ENCODE measurements at regions not wholly inside any gene's neighbourhood (a gene's known extent, or its start where the extent isn't known, plus 50 kb on each side); places are given as distances from the start of the nearest gene placed in this dataset.

- no peaks in the 10 kb centered on the region for H3K4me1 ChIP-seq (ENCODE audit: control insufficient read depth, insufficient read depth, low read length)
- no peak overlapping the region for H3K9ac ChIP-seq (ENCODE audit: low read depth, low read length)
- H3K27me3 ChIP-seq (ENCODE audit: control insufficient read depth, insufficient read depth, low read length), result no peaks in the 10 kb centered on the region
- H3K4me2 ChIP-seq (ENCODE audit: low read length), result no peak overlapping the region
- no peaks in the 10 kb centered on the region for H3K36me3 ChIP-seq (ENCODE audit: insufficient read depth, low read length)
- H3K4me3 ChIP-seq (ENCODE audit: low read length), result no peak overlapping the region
- H3K9me3 ChIP-seq (replicated peaks; ENCODE audit: low read length), result no peaks in the 10 kb centered on the region
Observed at GRCh38 chr4:149870008-149870407, 54.4 kb upstream of the IQCM start.

- no peak overlapping the region for H3K4me3 ChIP-seq (ENCODE audit: low read length)
- no peaks in the 10 kb centered on the region for H3K9me3 ChIP-seq (replicated peaks; ENCODE audit: low read length)
- no peaks in the 10 kb centered on the region for H3K36me3 ChIP-seq (ENCODE audit: insufficient read depth, low read length)
- H3K27me3 ChIP-seq (ENCODE audit: control insufficient read depth, insufficient read depth, low read length), result no peaks in the 10 kb centered on the region
- peaks cover 31% of the 10 kb centered on the region for H3K4me1 ChIP-seq (ENCODE audit: control insufficient read depth, insufficient read depth, low read length)
- no peak overlapping the region for H3K9ac ChIP-seq (ENCODE audit: low read depth, low read length)
- H3K4me2 ChIP-seq (ENCODE audit: low read length), result no peak overlapping the region
Observed at GRCh38 chr4:149881744-149882143, 66.1 kb upstream of the IQCM start.

- H3K27me3 ChIP-seq (ENCODE audit: control insufficient read depth, insufficient read depth, low read length), result no peaks in the 10 kb centered on the region
Observed at GRCh38 chr4:149882251-149882650, 66.6 kb upstream of the IQCM start.

GRCh38 chr4:149884046-149884445 lies 68.4 kb upstream of the IQCM start:
- Histone ChIP-seq H3K4me1 (ENCODE audit: control insufficient read depth, insufficient read depth, low read length) (peaks cover 38% of the 10 kb centered on the region), H3K4me2 (ENCODE audit: low read length) (no peak overlapping the region), H3K36me3 (ENCODE audit: insufficient read depth, low read length) (no peaks in the 10 kb centered on the region), H3K9me3 (replicated peaks; ENCODE audit: low read length) (no peaks in the 10 kb centered on the region), H3K4me3 (ENCODE audit: low read length) (no peak overlapping the region), H3K27me3 (ENCODE audit: control insufficient read depth, insufficient read depth, low read length) (no peaks in the 10 kb centered on the region), H3K9ac (ENCODE audit: low read depth, low read length) (no peak overlapping the region)

More at GRCh38 chr4:149882251-149882650, 66.6 kb upstream of the IQCM start:
- H3K36me3 ChIP-seq (ENCODE audit: insufficient read depth, low read length), result no peaks in the 10 kb centered on the region
- H3K4me1 ChIP-seq (ENCODE audit: control insufficient read depth, insufficient read depth, low read length), result peaks cover 36% of the 10 kb centered on the region
- no peak overlapping the region for H3K4me2 ChIP-seq (ENCODE audit: low read length)
- H3K9ac ChIP-seq (ENCODE audit: low read depth, low read length), result no peak overlapping the region
- no peaks in the 10 kb centered on the region for H3K9me3 ChIP-seq (replicated peaks; ENCODE audit: low read length)
- no peak overlapping the region for H3K4me3 ChIP-seq (ENCODE audit: low read length)

GRCh38 chr4:149884529-149885181 lies 69.0 kb upstream of the IQCM start:
- no peak overlapping the region for H3K9ac ChIP-seq (ENCODE audit: low read depth, low read length)
- no peak overlapping the region for H3K4me3 ChIP-seq (ENCODE audit: low read length)
- H3K27me3 ChIP-seq (ENCODE audit: control insufficient read depth, insufficient read depth, low read length), result no peaks in the 10 kb centered on the region
- no peak overlapping the region for H3K4me2 ChIP-seq (ENCODE audit: low read length)
- H3K36me3 ChIP-seq (ENCODE audit: insufficient read depth, low read length), result no peaks in the 10 kb centered on the region
- peaks cover 38% of the 10 kb centered on the region for H3K4me1 ChIP-seq (ENCODE audit: control insufficient read depth, insufficient read depth, low read length)
- H3K9me3 ChIP-seq (replicated peaks; ENCODE audit: low read length), result no peaks in the 10 kb centered on the region

- Histone ChIP-seq H3K4me2 (ENCODE audit: low read length) (peak overlapping the region; percentile 42), H3K9ac (ENCODE audit: low read depth, low read length) (peak overlapping the region; percentile 45), H3K4me1 (ENCODE audit: control insufficient read depth, insufficient read depth, low read length) (peaks cover 38% of the 10 kb centered on the region), H3K36me3 (ENCODE audit: insufficient read depth, low read length) (no peaks in the 10 kb centered on the region), H3K27me3 (ENCODE audit: control insufficient read depth, insufficient read depth, low read length) (no peaks in the 10 kb centered on the region), H3K9me3 (replicated peaks; ENCODE audit: low read length) (no peaks in the 10 kb centered on the region), H3K4me3 (ENCODE audit: low read length) (no peak overlapping the region)
Observed at GRCh38 chr4:149885896-149886295, 70.3 kb upstream of the IQCM start.

- H3K4me1 ChIP-seq (ENCODE audit: control insufficient read depth, insufficient read depth, low read length), result peaks cover 42% of the 10 kb centered on the region
- no peaks in the 10 kb centered on the region for H3K9me3 ChIP-seq (replicated peaks; ENCODE audit: low read length)
- no peak overlapping the region for H3K9ac ChIP-seq (ENCODE audit: low read depth, low read length)
- no peaks in the 10 kb centered on the region for H3K27me3 ChIP-seq (ENCODE audit: control insufficient read depth, insufficient read depth, low read length)
- H3K4me3 ChIP-seq (ENCODE audit: low read length), result no peak overlapping the region
- H3K4me2 ChIP-seq (ENCODE audit: low read length), result no peak overlapping the region
- no peaks in the 10 kb centered on the region for H3K36me3 ChIP-seq (ENCODE audit: insufficient read depth, low read length)
Observed at GRCh38 chr4:149886786-149887490, 71.3 kb upstream of the IQCM start.

- Histone ChIP-seq H3K4me1 (ENCODE audit: control insufficient read depth, insufficient read depth, low read length) (peaks cover 27% of the 10 kb centered on the region), H3K36me3 (ENCODE audit: insufficient read depth, low read length) (no peaks in the 10 kb centered on the region), H3K4me2 (ENCODE audit: low read length) (no peak overlapping the region), H3K9ac (ENCODE audit: low read depth, low read length) (no peak overlapping the region), H3K27me3 (ENCODE audit: control insufficient read depth, insufficient read depth, low read length) (no peaks in the 10 kb centered on the region), H3K9me3 (replicated peaks; ENCODE audit: low read length) (no peaks in the 10 kb centered on the region), H3K4me3 (ENCODE audit: low read length) (no peak overlapping the region)
Observed at GRCh38 chr4:149889991-149890390, 74.3 kb upstream of the IQCM start.

- H3K9me3 ChIP-seq (replicated peaks; ENCODE audit: low read length), result no peaks in the 10 kb centered on the region
Observed at GRCh38 chr4:149890531-149890930, 74.9 kb upstream of the IQCM start.

GRCh38 chr4:149891426-149891825 lies 75.8 kb upstream of the IQCM start:
- Histone ChIP-seq H3K36me3 (ENCODE audit: insufficient read depth, low read length) (no peaks in the 10 kb centered on the region), H3K9ac (ENCODE audit: low read depth, low read length) (no peak overlapping the region), H3K4me3 (ENCODE audit: low read length) (no peak overlapping the region), H3K4me1 (ENCODE audit: control insufficient read depth, insufficient read depth, low read length) (peaks cover 14% of the 10 kb centered on the region), H3K4me2 (ENCODE audit: low read length) (no peak overlapping the region), H3K27me3 (ENCODE audit: control insufficient read depth, insufficient read depth, low read length) (no peaks in the 10 kb centered on the region), H3K9me3 (replicated peaks; ENCODE audit: low read length) (no peaks in the 10 kb centered on the region)

More at GRCh38 chr4:149890531-149890930, 74.9 kb upstream of the IQCM start:
- peaks cover 22% of the 10 kb centered on the region for H3K4me1 ChIP-seq (ENCODE audit: control insufficient read depth, insufficient read depth, low read length)
- no peaks in the 10 kb centered on the region for H3K36me3 ChIP-seq (ENCODE audit: insufficient read depth, low read length)
- no peak overlapping the region for H3K9ac ChIP-seq (ENCODE audit: low read depth, low read length)
- no peak overlapping the region for H3K4me2 ChIP-seq (ENCODE audit: low read length)
- no peak overlapping the region for H3K4me3 ChIP-seq (ENCODE audit: low read length)
- no peaks in the 10 kb centered on the region for H3K27me3 ChIP-seq (ENCODE audit: control insufficient read depth, insufficient read depth, low read length)

GRCh38 chr4:149896432-149896831 lies 80.8 kb upstream of the IQCM start:
- Histone ChIP-seq H3K9ac (ENCODE audit: low read depth, low read length) (no peak overlapping the region), H3K4me3 (ENCODE audit: low read length) (no peak overlapping the region), H3K36me3 (ENCODE audit: insufficient read depth, low read length) (no peaks in the 10 kb centered on the region), H3K9me3 (replicated peaks; ENCODE audit: low read length) (no peaks in the 10 kb centered on the region), H3K27me3 (ENCODE audit: control insufficient read depth, insufficient read depth, low read length) (no peaks in the 10 kb centered on the region), H3K4me1 (ENCODE audit: control insufficient read depth, insufficient read depth, low read length) (peaks cover 1% of the 10 kb centered on the region), H3K4me2 (ENCODE audit: low read length) (no peak overlapping the region)

GRCh38 chr4:149897783-149898182 lies 82.1 kb upstream of the IQCM start:
- Histone ChIP-seq H3K4me2 (ENCODE audit: low read length) (no peak overlapping the region), H3K27me3 (ENCODE audit: control insufficient read depth, insufficient read depth, low read length) (no peaks in the 10 kb centered on the region), H3K36me3 (ENCODE audit: insufficient read depth, low read length) (no peaks in the 10 kb centered on the region), H3K9me3 (replicated peaks; ENCODE audit: low read length) (no peaks in the 10 kb centered on the region), H3K4me3 (ENCODE audit: low read length) (no peak overlapping the region), H3K4me1 (ENCODE audit: control insufficient read depth, insufficient read depth, low read length) (no peaks in the 10 kb centered on the region), H3K9ac (ENCODE audit: low read depth, low read length) (no peak overlapping the region)
